H1 (cell line): ENCODE measurements at regions not wholly inside any gene's neighbourhood (a gene's known extent, or its start where the extent isn't known, plus 50 kb on each side); places are given as distances from the start of the nearest gene placed in this dataset.

Experiments
- ATF3 ChIP-seq: IDR thresholded peaks from 2 replicates; pipeline ENCODE4 v1.6.1; 2011; ENCODE audit warnings: low read depth, mild to moderate bottlenecking, low read length; ENCODE audit not compliant: insufficient read depth
- BRCA1 ChIP-seq: IDR thresholded peaks from 2 replicates; pipeline ENCODE4 v1.6.1; 2012; ENCODE audit warnings: low read depth, low read length, improper control_type of control experiment
- CHD7 ChIP-seq: fragments of 300-600 bp; sonication (generic); IDR thresholded peaks from 2 replicates; pipeline ENCODE4 v1.7.1; 2012; ENCODE audit warnings: low read length, moderate library complexity, mild to moderate bottlenecking, inconsistent platforms; ENCODE audit not compliant: insufficient replicate concordance
- PHF8 ChIP-seq: fragments of 200-600 bp; sonication (generic); conservative IDR thresholded peaks from 2 replicates; pipeline ENCODE4 v1.7.1; 2012; ENCODE audit warnings: low read depth, mild to moderate bottlenecking, inconsistent platforms, low read length, moderate library complexity

- TF ChIP-seq CHD7 = no peak
- no peak for TF ChIP-seq PHF8
- TF ChIP-seq ATF3 = no peak
- no peak for TF ChIP-seq BRCA1
Measured at GRCh38 chr4:125710766-125711165, 396.0 kb downstream of the FAT4 start (continued).
